HepG2 (cell line): ENCODE measurements at regions not wholly inside any gene's neighbourhood (a gene's known extent, or its start where the extent isn't known, plus 50 kb on each side); places are given as distances from the start of the nearest gene placed in this dataset.

Experiments used
- CEBPG ChIP-seq: IDR thresholded peaks from 2 replicates; pipeline ENCODE4 v1.6.1; 2016
- GABPA ChIP-seq, 2 experiments: IDR thresholded peaks; 2 replicates each; pipeline ENCODE4 v1.6.1; 2011 to 2016; ENCODE audit warnings: low read depth in 2 of 2, low read length in 1 of 2, missing biosample characterization in 1 of 2, missing genetic modification characterization in 1 of 2
- POLR2A ChIP-seq, 2 experiments: IDR thresholded peaks; 2 replicates each; pipeline ENCODE4 v1.6.1; 2011; ENCODE audit warnings: low read depth in 2 of 2, low read length in 2 of 2, mild to moderate bottlenecking in 1 of 2, moderate library complexity in 1 of 2; ENCODE audit not compliant: insufficient read depth in 1 of 2
- SETDB1 ChIP-seq: sonication (generic); formaldehyde crosslinking; IDR thresholded peaks from 2 replicates; pipeline ENCODE4 v1.5.1; 2020; ENCODE audit warnings: missing genetic modification reagents, mild to moderate bottlenecking, borderline replicate concordance
- TAF1 ChIP-seq: sonication (generic); formaldehyde crosslinking; IDR thresholded peaks from 2 replicates; pipeline ENCODE4 v1.4.0; 2020; ENCODE audit warnings: missing genetic modification reagents
- ZNF335 ChIP-seq: sonication (generic); formaldehyde crosslinking; IDR thresholded peaks from 2 replicates; pipeline ENCODE4 v1.4.0; 2020; ENCODE audit warnings: missing genetic modification reagents
- TF ChIP-seq, protein P1 (sequence below): sonication (generic); formaldehyde crosslinking; IDR thresholded peaks from 2 replicates; pipeline ENCODE4 v1.5.0; 2020; ENCODE audit warnings: mild to moderate bottlenecking, missing genetic modification reagents, moderate library complexity
- TF ChIP-seq, protein P2 (sequence below): conservative IDR thresholded peaks from 2 replicates; pipeline ENCODE4 v1.6.1; 2018; ENCODE audit warnings: missing genetic modification reagents

DNA sequence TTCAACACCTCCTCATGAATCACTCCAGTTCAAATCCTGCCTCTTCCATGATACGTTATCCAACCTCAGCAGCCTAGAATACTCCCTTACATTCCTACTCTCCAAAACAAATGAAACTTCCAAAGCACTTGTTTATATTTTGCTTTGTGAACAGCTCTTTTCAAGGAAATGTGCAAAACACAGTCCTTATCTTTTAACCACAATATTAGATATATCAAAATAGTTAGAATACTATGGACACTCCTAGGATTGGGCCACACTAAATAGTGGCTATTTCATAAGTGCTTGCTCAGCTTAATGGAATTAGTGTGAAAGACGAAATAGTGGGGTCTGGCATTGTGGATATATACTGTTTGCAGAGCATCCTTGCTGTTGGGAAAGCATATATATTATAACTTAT lies 173.5 kb downstream of the ZC3H11B start:
- TF ChIP-seq, protein P1, sequence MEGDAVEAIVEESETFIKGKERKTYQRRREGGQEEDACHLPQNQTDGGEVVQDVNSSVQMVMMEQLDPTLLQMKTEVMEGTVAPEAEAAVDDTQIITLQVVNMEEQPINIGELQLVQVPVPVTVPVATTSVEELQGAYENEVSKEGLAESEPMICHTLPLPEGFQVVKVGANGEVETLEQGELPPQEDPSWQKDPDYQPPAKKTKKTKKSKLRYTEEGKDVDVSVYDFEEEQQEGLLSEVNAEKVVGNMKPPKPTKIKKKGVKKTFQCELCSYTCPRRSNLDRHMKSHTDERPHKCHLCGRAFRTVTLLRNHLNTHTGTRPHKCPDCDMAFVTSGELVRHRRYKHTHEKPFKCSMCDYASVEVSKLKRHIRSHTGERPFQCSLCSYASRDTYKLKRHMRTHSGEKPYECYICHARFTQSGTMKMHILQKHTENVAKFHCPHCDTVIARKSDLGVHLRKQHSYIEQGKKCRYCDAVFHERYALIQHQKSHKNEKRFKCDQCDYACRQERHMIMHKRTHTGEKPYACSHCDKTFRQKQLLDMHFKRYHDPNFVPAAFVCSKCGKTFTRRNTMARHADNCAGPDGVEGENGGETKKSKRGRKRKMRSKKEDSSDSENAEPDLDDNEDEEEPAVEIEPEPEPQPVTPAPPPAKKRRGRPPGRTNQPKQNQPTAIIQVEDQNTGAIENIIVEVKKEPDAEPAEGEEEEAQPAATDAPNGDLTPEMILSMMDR, result no peak
- TF ChIP-seq CEBPG (CRISPR knock-in tag) (no peak), TAF1 (CRISPR knock-in tag) (no peak), ZNF335 (CRISPR knock-in tag) (no peak), SETDB1 (CRISPR knock-in tag) (no peak), POLR2A (IDR thresholded peaks at IDR 0.05; ENCODE audit: insufficient read depth in 1 of 2, low read depth in 2 of 2, low read length in 2 of 2) (no peak), GABPA (IDR thresholded peaks at IDR 0.05; ENCODE audit: low read depth, low read length) (no peak), GABPA (CRISPR knock-in tag; IDR thresholded peaks at IDR 0.05; ENCODE audit: low read depth) (no peak)
- TF ChIP-seq, protein P2, sequence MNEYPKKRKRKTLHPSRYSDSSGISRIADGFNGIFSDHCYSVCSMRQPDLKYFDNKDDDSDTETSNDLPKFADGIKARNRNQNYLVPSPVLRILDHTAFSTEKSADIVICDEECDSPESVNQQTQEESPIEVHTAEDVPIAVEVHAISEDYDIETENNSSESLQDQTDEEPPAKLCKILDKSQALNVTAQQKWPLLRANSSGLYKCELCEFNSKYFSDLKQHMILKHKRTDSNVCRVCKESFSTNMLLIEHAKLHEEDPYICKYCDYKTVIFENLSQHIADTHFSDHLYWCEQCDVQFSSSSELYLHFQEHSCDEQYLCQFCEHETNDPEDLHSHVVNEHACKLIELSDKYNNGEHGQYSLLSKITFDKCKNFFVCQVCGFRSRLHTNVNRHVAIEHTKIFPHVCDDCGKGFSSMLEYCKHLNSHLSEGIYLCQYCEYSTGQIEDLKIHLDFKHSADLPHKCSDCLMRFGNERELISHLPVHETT (CRISPR knock-in tag), result no peak
